DND-41 (cell line): ENCODE measurements at regions not wholly inside any gene's neighbourhood (a gene's known extent, or its start where the extent isn't known, plus 50 kb on each side); places are given as distances from the start of the nearest gene placed in this dataset.

Source experiments
- ATAC-seq: fragments of 200-7000 bp; cut with Tn5 transposase; 3 replicates; pipeline ENCODE4 v1.9.1; 2021; ENCODE audit warnings: low read depth; ENCODE audit not compliant: insufficient read depth
- DNase-seq: peaks from one replicate; pipeline ENCODE4 v3.0.0-alpha.2; 2020
- H2AFZ ChIP-seq: 2 replicates; pipeline ENCODE4 v1.6.0; 2012; ENCODE audit warnings: low read depth, low read length
- H3K27ac ChIP-seq: 2 replicates; pipeline ENCODE4 v1.5.1; 2012; ENCODE audit warnings: low read length, inconsistent platforms
- H3K27me3 ChIP-seq: fragments of 200-600 bp; sonication (generic); 2 replicates; pipeline ENCODE4 v1.6.0; 2012; ENCODE audit warnings: low read length, mild to moderate bottlenecking, inconsistent platforms; ENCODE audit not compliant: insufficient read depth, poor library complexity
- H3K36me3 ChIP-seq: 2 replicates; pipeline ENCODE4 v1.5.1; 2012; ENCODE audit warnings: low read length, inconsistent platforms; ENCODE audit not compliant: insufficient read depth
- H3K4me1 ChIP-seq: 2 replicates; pipeline ENCODE4 v1.5.1; 2012; ENCODE audit warnings: mild to moderate bottlenecking, low read length; ENCODE audit not compliant: insufficient read depth
- H3K4me2 ChIP-seq: 2 replicates; pipeline ENCODE4 v1.6.0; 2012; ENCODE audit warnings: mild to moderate bottlenecking, moderate library complexity, low read length, inconsistent platforms; ENCODE audit not compliant: insufficient read depth
- H3K4me3 ChIP-seq, 2 experiments: fragments of 200-600 bp in 1 of 2; shearing (Covaris generic) in 1 of 2; 2 replicates each; pipeline ENCODE4 v1.5.1; 2012 to 2016; ENCODE audit warnings: inconsistent platforms in 2 of 2, low read length in 2 of 2, mild to moderate bottlenecking in 2 of 2, low read depth in 1 of 2, moderate library complexity in 1 of 2
- H3K79me2 ChIP-seq: 2 replicates; pipeline ENCODE4 v1.6.0; 2012; ENCODE audit warnings: low read length, inconsistent platforms; ENCODE audit not compliant: insufficient read depth
- H3K9ac ChIP-seq: 2 replicates; pipeline ENCODE4 v1.6.0; 2012; ENCODE audit warnings: low read depth, mild to moderate bottlenecking, inconsistent platforms, low read length, moderate library complexity
- H3K9me3 ChIP-seq: 2 replicates; pipeline ENCODE4 v1.5.1; 2012; ENCODE audit warnings: low read length, moderate library complexity, mild to moderate bottlenecking, inconsistent platforms; ENCODE audit not compliant: insufficient read depth, severe bottlenecking
- H4K20me1 ChIP-seq: 2 replicates; pipeline ENCODE4 v1.6.0; 2012; ENCODE audit warnings: low read length; ENCODE audit not compliant: insufficient read depth
- CTCF ChIP-seq: IDR thresholded peaks from 2 replicates; pipeline ENCODE4 v1.5.1; 2012; ENCODE audit warnings: borderline replicate concordance, low read length, moderate library complexity, mild to moderate bottlenecking; ENCODE audit not compliant: poor library complexity, severe bottlenecking; ENCODE audit errors: extremely low read depth
- EZH2 ChIP-seq: IDR thresholded peaks from 3 replicates; pipeline ENCODE4 v1.6.1; 2012; ENCODE audit warnings: borderline replicate concordance, low read depth, mild to moderate bottlenecking, moderate library complexity, low read length, inconsistent platforms; ENCODE audit not compliant: severe bottlenecking

GRCh38 chr13:58935689-58936088 lies 1228.0 kb downstream of the DIAPH3 start:
- TF ChIP-seq EZH2 (no peak), CTCF (no peak)
- Histone ChIP-seq H3K4me2 (no peak overlapping the region), H3K9me3 (no peaks in the 10 kb centered on the region), H2AFZ (no peak overlapping the region), H3K36me3 (no peaks in the 10 kb centered on the region), H3K9ac (no peak overlapping the region), H3K27me3 (no peaks in the 10 kb centered on the region), H4K20me1 (no peaks in the 10 kb centered on the region), H3K4me3 (no peak overlapping the region), H3K27ac (no peak overlapping the region), H3K79me2 (no peaks in the 10 kb centered on the region), H3K4me1 (no peaks in the 10 kb centered on the region)
- DNase-seq (no peak), ATAC-seq (no peak)

GRCh38 chr13:58946274-58946673 lies 1217.5 kb downstream of the DIAPH3 start:
- Histone ChIP-seq H3K27ac (no peak overlapping the region), H3K27me3 (no peaks in the 10 kb centered on the region), H3K4me1 (no peaks in the 10 kb centered on the region), H3K9me3 (peaks cover 7% of the 10 kb centered on the region), H3K4me3 (no peak overlapping the region), H3K4me2 (no peak overlapping the region), H3K9ac (no peak overlapping the region), H4K20me1 (no peaks in the 10 kb centered on the region), H3K79me2 (no peaks in the 10 kb centered on the region), H3K36me3 (no peaks in the 10 kb centered on the region), H2AFZ (no peak overlapping the region)
- ATAC-seq (no peak), DNase-seq (no peak)
- no peak for TF ChIP-seq EZH2
- TF ChIP-seq CTCF: no peak

GRCh38 chr13:58949646-58950045 lies 1214.1 kb downstream of the DIAPH3 start:
- Histone ChIP-seq H3K27me3 (no peaks in the 10 kb centered on the region), H3K79me2 (no peaks in the 10 kb centered on the region), H3K27ac (no peak overlapping the region), H3K4me2 (no peak overlapping the region), H3K9me3 (peaks cover 7% of the 10 kb centered on the region), H4K20me1 (no peaks in the 10 kb centered on the region), H3K9ac (no peak overlapping the region), H3K4me3 (no peak overlapping the region), H3K36me3 (no peaks in the 10 kb centered on the region), H3K4me1 (peaks cover 4% of the 10 kb centered on the region; the same call in 1 of the 2 replicates), H2AFZ (no peak overlapping the region)
- peak; percentile 6 for DNase-seq
- ATAC-seq: no peak
- TF ChIP-seq CTCF (no peak), EZH2 (no peak)

- H3K9me3 ChIP-seq: peaks cover 7% of the 10 kb centered on the region
Measured at GRCh38 chr13:58950911-58951310, 1212.8 kb downstream of the DIAPH3 start.

More at GRCh38 chr13:58950911-58951310, 1212.8 kb downstream of the DIAPH3 start:
- Histone ChIP-seq H3K79me2 (no peaks in the 10 kb centered on the region), H2AFZ (no peak overlapping the region), H3K27ac (no peak overlapping the region), H3K9ac (no peak overlapping the region), H3K4me3 (no peak overlapping the region), H4K20me1 (no peaks in the 10 kb centered on the region), H3K4me1 (peaks cover 4% of the 10 kb centered on the region; the same call in 1 of the 2 replicates), H3K27me3 (no peaks in the 10 kb centered on the region), H3K4me2 (no peak overlapping the region), H3K36me3 (no peaks in the 10 kb centered on the region)
- ATAC-seq (no peak), DNase-seq (no peak)
- TF ChIP-seq CTCF (no peak), EZH2 (no peak)
